ENCODE measurements at regions not wholly inside any gene's neighbourhood (a gene's known extent, or its start where the extent isn't known, plus 50 kb on each side); places are given as distances from the start of the nearest gene placed in this dataset.
A peak's percentile ranks its signal among the peaks of the same experiment; 100 is the strongest.

DNA sequence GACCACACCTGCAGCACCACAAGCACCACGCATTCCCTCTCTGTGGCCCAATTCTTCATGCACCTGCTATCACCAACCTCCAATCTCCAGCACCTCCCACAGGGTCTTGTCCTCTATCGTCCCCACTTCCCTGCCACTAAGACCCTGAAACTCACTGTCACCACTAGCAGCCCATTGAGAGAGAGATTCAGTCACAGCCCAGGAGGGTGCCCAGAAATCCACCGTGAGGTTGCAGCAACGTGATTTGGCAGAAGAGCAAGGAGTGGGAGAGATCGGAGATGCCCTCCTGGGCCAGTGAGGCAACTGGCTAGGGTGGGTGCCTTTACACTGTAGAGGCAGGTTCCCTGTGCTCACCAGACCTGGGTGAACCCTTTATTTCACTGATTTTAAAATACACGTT lies 90.1 kb downstream of the ANKRD60 start:
- Histone ChIP-seq H3K4me3 (ENCODE audit: extremely low read depth, insufficient read depth, low read length, poor library complexity, severe bottlenecking) (no peak overlapping the region), H3K4me1 (ENCODE audit: control insufficient read depth, insufficient read depth, low read length, poor library complexity, severe bottlenecking) (no peaks in the 10 kb centered on the region), H3K9me3 (ENCODE audit: control insufficient read depth, low read length) (no peaks in the 10 kb centered on the region), H3K27ac (ENCODE audit: low read depth, low read length, severe bottlenecking) (no peak overlapping the region), H3K36me3 (ENCODE audit: control insufficient read depth, insufficient read depth, low read length) (no peaks in the 10 kb centered on the region)
- WGBS, 2 experiments (ENCODE audit: insufficient coverage in 2 of 2), result 74 to 89% methylated on average over 5 of the region's 6 CpGs

DNA sequence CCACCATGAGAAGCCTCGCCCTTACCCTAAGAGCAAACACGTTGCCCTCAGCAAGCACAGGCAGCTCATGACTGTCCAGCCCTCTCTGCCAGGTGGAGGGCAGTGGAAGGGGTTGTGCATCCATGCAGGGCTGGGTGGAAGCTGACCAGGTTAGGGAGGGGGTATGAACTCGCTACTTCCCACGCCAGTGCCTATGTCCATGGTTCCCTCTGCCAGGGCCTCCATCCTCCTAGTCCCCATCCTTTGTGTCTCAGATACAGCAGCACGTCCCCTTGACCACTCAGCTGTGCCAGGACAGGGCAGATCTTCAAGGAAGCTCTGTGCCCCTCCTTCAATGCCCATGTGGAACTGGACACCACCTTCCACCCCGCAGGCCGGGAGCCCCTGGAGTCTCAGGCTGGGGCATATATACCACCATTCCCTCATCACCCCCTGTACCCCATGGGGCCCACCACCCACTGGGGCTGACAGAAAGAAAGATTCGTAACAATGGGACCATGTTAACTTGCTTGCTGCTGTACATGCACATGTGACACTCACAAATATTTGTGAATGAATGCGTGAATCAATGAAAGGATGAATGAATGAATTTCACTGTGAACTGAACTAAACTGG lies 90.7 kb downstream of the ANKRD60 start:
- 91 to 99% methylated on average over 8 to 9 of the region's 9 CpGs for WGBS, 2 experiments (ENCODE audit: insufficient coverage in 2 of 2)
- Histone ChIP-seq H3K9me3 (ENCODE audit: control insufficient read depth, low read length) (no peaks in the 10 kb centered on the region), H3K4me3 (ENCODE audit: extremely low read depth, insufficient read depth, low read length, poor library complexity, severe bottlenecking) (no peak overlapping the region), H3K36me3 (ENCODE audit: control insufficient read depth, insufficient read depth, low read length) (no peaks in the 10 kb centered on the region), H3K4me1 (ENCODE audit: control insufficient read depth, insufficient read depth, low read length, poor library complexity, severe bottlenecking) (no peaks in the 10 kb centered on the region), H3K27ac (ENCODE audit: low read depth, low read length, severe bottlenecking) (no peak overlapping the region)

DNA sequence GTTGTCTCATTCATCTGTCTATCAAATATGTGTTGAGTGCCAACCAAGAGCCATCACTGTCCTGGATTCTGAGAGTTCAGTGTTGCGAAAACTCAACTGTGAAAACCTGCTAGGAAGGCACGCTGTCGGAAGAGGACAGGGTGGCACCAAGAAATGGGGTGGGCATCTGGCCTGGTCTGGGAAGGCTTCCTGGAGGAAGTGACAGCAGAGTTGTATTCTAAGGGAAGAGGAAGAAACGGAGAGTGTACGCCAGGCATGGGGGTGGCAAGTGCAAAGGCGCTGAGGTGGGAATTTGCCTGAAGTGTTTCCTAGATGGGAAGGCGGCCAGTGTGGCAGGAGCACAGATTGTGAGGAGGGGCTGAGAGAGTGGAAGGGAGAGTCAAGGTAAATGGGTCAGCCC lies 91.2 kb downstream of the ANKRD60 start:
- H3K4me1 ChIP-seq (ENCODE audit: control insufficient read depth, insufficient read depth, low read length, poor library complexity, severe bottlenecking), result no peaks in the 10 kb centered on the region
- no peak overlapping the region for H3K27ac ChIP-seq (ENCODE audit: low read depth, low read length, severe bottlenecking)
- no peaks in the 10 kb centered on the region for H3K9me3 ChIP-seq (ENCODE audit: control insufficient read depth, low read length)
- WGBS, 2 experiments (ENCODE audit: insufficient coverage in 2 of 2), result 92 to 97% methylated on average over 7 of the region's 7 CpGs
- H3K4me3 ChIP-seq (ENCODE audit: extremely low read depth, insufficient read depth, low read length, poor library complexity, severe bottlenecking), result no peak overlapping the region
- no peaks in the 10 kb centered on the region for H3K36me3 ChIP-seq (ENCODE audit: control insufficient read depth, insufficient read depth, low read length)

DNA sequence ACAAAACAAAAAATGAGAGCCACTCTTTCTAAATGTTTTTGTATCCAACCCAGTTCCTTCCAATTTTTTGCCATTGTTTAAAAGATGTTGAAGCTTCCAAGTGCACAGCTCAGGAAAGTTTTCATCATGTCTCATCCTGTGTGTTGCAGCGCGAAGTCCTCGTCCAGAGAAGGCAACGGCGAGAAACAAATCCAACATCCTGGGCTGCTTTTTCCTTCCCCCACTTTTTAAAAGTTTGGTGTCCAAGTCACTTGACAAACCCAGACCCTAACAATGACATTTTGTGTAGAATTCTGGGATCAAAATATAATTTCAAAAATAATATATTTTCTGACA lies 92.3 kb downstream of the ANKRD60 start:
- Histone ChIP-seq H3K36me3 (ENCODE audit: control insufficient read depth, insufficient read depth, low read length) (no peaks in the 10 kb centered on the region), H3K27ac (ENCODE audit: low read depth, low read length, severe bottlenecking) (no peak overlapping the region), H3K4me3 (ENCODE audit: extremely low read depth, insufficient read depth, low read length, poor library complexity, severe bottlenecking) (no peak overlapping the region), H3K9me3 (ENCODE audit: control insufficient read depth, low read length) (no peaks in the 10 kb centered on the region), H3K4me1 (ENCODE audit: control insufficient read depth, insufficient read depth, low read length, poor library complexity, severe bottlenecking) (peaks cover 7% of the 10 kb centered on the region)
- WGBS, 2 experiments (ENCODE audit: insufficient coverage in 2 of 2), result 93% methylated on average over 5 of the region's 5 CpGs; no CpG with 5 or more reads in 1 of the 2 experiments

DNA sequence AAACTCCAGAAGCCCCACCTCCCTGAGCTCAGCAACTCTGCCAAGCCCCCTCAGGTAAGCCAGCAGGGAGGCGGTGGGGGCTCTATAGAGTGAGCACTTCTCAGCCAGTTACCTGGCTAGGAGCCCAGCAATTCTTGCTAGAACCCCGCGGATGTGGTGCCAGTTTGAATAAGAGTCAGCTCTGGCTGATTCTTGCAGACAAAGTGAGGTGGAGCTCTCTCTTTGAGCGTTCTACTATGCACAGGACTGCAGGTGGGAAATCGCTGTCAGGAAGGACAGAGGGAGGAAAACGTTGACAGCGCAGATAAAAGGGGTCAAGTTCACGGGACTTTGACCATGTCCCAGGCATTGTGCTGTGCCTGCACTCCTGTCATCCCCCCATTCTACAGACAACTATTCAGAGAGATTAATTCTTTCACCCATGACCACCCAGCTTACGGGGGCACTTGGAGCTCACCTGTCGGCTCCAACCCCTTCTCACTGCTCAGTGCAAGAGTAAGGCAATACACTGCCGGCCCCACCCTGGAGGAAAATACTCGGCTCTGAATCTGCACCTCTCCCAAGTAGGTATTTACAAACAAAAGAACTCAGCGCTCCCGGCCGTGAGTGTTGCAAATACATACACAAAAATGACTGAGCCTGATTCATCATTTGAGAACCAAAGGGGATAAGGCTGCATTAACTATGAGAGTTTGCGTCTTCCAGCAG lies 92.9 kb downstream of the ANKRD60 start:
- no peak overlapping the region for H3K4me3 ChIP-seq (ENCODE audit: extremely low read depth, insufficient read depth, low read length, poor library complexity, severe bottlenecking)
- no peak overlapping the region for H3K27ac ChIP-seq (ENCODE audit: low read depth, low read length, severe bottlenecking)
- H3K9me3 ChIP-seq (ENCODE audit: control insufficient read depth, low read length), result no peaks in the 10 kb centered on the region
- peaks cover 12% of the 10 kb centered on the region for H3K4me1 ChIP-seq (ENCODE audit: control insufficient read depth, insufficient read depth, low read length, poor library complexity, severe bottlenecking)
- 54 to 62% methylated on average over 13 to 14 of the region's 16 CpGs for WGBS, 2 experiments (ENCODE audit: insufficient coverage in 2 of 2)
- H3K36me3 ChIP-seq (ENCODE audit: control insufficient read depth, insufficient read depth, low read length), result no peaks in the 10 kb centered on the region

DNA sequence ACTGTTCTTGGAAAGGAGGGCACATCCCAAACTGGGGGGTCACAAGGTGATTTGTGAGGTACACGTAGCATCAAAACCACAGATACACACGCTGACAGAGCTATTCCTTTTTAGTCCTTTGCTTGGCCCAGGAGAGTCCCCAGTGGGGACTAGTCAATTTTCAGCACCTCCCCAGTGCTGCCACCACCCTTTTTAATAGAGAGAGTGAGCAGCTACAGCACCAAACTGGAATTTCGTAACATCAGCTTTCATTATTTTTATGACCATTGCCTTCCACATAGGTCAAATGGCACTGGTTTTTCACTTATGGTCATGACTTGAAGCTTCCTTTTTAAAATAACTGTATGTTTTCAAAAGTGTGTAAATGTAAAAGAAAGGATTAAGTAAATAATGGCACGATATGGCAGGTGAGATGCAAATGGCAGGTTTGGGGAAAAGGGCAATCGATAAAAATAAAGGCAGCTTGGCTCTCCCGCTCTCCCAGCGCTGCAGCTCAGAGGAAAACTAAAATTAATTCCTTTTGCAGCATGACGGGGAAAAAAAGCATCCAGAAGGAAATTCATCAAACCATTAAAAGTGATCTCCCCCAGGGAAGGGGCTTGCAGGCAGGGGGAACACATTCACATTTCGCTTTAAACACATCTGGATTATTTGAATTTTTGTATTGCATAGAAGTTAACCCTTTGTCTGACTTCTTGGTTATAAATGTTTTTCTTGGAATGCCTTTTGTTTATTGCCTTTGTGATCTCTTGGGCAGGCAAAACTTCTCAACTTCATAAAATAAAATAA lies 95.2 kb downstream of the ANKRD60 start:
- Histone ChIP-seq H3K9me3 (ENCODE audit: control insufficient read depth, low read length) (no peaks in the 10 kb centered on the region), H3K4me3 (ENCODE audit: extremely low read depth, insufficient read depth, low read length, poor library complexity, severe bottlenecking) (no peak overlapping the region)
- WGBS, 2 experiments (ENCODE audit: insufficient coverage in 2 of 2), result 90 to 91% methylated on average over 6 of the region's 9 CpGs

DNA sequence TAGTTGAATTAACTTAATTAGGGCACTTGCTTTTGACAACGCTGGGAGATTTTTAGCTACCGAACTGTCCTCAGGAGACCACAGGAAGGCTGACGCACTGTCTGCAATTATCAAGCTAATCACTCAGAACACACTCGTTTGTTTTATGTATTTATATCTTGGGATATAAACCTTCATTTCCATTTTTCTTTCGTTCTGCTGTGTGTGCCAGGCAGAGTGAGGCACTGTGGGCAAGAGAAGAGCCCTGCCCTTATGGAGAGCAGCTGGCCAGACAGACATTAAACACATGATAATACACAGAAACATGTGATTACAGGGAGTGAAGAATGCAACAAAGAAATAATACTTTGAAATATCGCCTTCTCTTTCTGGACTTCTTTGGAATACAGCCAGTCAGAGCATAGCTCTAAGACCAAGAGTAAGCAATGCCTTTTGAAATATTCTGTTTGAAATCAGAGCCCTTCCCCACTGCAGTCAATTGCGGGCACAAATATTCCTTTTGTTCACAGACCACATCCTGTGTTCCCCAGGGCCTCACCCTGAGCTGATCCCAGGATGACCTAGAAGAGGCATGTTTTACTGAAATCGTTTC lies 96.8 kb downstream of the ANKRD60 start:
- 26 to 53% methylated on average over 3 to 5 of the region's 8 CpGs for WGBS, 2 experiments (ENCODE audit: insufficient coverage in 2 of 2)
- Histone ChIP-seq H3K27ac (ENCODE audit: low read depth, low read length, severe bottlenecking) (peak overlapping the region; percentile 73), H3K4me3 (ENCODE audit: extremely low read depth, insufficient read depth, low read length, poor library complexity, severe bottlenecking) (no peak overlapping the region), H3K4me1 (ENCODE audit: control insufficient read depth, insufficient read depth, low read length, poor library complexity, severe bottlenecking) (peaks cover 18% of the 10 kb centered on the region), H3K9me3 (ENCODE audit: control insufficient read depth, low read length) (no peaks in the 10 kb centered on the region), H3K36me3 (ENCODE audit: control insufficient read depth, insufficient read depth, low read length) (no peaks in the 10 kb centered on the region)

More for the DNA sequence above, 95.2 kb downstream of the ANKRD60 start:
- no peaks in the 10 kb centered on the region for H3K36me3 ChIP-seq (ENCODE audit: control insufficient read depth, insufficient read depth, low read length)
- no peak overlapping the region for H3K27ac ChIP-seq (ENCODE audit: low read depth, low read length, severe bottlenecking)
- peaks cover 18% of the 10 kb centered on the region for H3K4me1 ChIP-seq (ENCODE audit: control insufficient read depth, insufficient read depth, low read length, poor library complexity, severe bottlenecking)

DNA sequence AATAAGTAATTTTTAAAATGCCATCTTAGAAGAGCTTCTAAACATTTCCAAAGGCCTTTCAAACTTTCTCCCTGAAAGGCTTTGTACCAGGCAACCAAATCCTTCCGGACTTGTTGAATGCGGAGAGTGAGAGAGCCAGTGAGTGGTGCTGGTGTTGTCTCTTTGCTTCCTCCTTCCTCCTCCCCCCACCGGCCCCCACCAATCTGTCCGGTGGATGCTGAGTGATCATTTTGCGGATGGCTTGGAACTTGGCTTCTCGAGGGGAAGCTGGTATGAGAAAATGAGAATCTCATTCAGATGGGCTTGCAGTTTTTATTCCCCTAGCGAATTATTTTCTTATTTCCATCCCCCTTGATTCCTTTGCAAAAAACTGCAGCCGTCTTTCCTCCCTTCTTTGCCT lies 97.3 kb downstream of the ANKRD60 start:
- peak overlapping the region; percentile 73 for H3K27ac ChIP-seq (ENCODE audit: low read depth, low read length, severe bottlenecking)
- WGBS, 2 experiments (ENCODE audit: insufficient coverage in 2 of 2), result no CpG with 5 or more reads among the region's 8 CpGs
- H3K36me3 ChIP-seq (ENCODE audit: control insufficient read depth, insufficient read depth, low read length), result no peaks in the 10 kb centered on the region
- H3K4me3 ChIP-seq (ENCODE audit: extremely low read depth, insufficient read depth, low read length, poor library complexity, severe bottlenecking), result no peak overlapping the region
- H3K9me3 ChIP-seq (ENCODE audit: control insufficient read depth, low read length), result no peaks in the 10 kb centered on the region
- peaks cover 18% of the 10 kb centered on the region for H3K4me1 ChIP-seq (ENCODE audit: control insufficient read depth, insufficient read depth, low read length, poor library complexity, severe bottlenecking)

DNA sequence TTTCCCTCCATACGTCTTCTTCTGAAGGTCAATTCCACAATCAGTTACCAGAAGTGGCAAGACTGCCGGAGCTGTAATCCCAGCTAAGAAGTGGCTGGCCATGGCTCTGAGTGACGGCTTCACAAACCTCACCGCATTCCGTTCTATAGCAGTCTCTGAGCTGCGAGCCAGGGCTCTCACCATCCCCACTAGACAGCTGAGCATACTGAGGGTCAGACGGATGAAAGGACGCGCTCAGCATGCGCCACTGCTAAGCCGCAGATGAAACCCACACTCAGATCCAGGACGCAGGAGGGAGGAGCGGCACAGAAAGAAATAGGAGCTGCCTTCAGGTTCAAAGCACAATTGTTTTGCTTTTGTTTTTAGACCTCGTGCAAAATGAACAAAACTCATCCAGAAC lies 97.9 kb downstream of the ANKRD60 start:
- Histone ChIP-seq H3K27ac (ENCODE audit: low read depth, low read length, severe bottlenecking) (no peak overlapping the region), H3K36me3 (ENCODE audit: control insufficient read depth, insufficient read depth, low read length) (no peaks in the 10 kb centered on the region), H3K4me3 (ENCODE audit: extremely low read depth, insufficient read depth, low read length, poor library complexity, severe bottlenecking) (no peak overlapping the region), H3K4me1 (ENCODE audit: control insufficient read depth, insufficient read depth, low read length, poor library complexity, severe bottlenecking) (peaks cover 18% of the 10 kb centered on the region), H3K9me3 (ENCODE audit: control insufficient read depth, low read length) (no peaks in the 10 kb centered on the region)
- WGBS, 2 experiments (ENCODE audit: insufficient coverage in 2 of 2), result 72 to 76% methylated on average over 12 to 13 of the region's 14 CpGs

DNA sequence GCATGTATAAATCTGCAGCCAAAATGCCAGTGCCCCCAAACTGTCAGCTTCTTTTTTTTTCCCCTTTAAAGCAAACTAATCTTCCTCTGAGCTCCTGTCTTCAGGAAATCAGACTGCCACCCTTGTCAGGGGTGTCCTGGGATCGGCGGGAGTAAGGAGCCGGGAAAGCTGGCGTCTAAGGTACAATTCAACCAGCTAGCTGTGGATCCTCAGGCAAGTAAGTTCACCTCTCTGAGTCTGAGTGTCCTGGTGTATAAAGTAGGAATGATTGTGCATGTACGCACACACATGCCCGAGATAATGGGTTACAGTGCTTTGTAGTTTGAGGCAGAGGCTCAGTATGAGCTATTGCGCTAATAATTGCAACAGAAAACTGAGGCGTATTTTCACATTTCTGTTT lies 98.3 kb downstream of the ANKRD60 start:
- no peaks in the 10 kb centered on the region for H3K36me3 ChIP-seq (ENCODE audit: control insufficient read depth, insufficient read depth, low read length)
- H3K27ac ChIP-seq (ENCODE audit: low read depth, low read length, severe bottlenecking), result no peak overlapping the region
- WGBS, 2 experiments (ENCODE audit: insufficient coverage in 2 of 2), result 88 to 97% methylated on average over 6 to 8 of the region's 8 CpGs
- no peak overlapping the region for H3K4me3 ChIP-seq (ENCODE audit: extremely low read depth, insufficient read depth, low read length, poor library complexity, severe bottlenecking)
- no peaks in the 10 kb centered on the region for H3K9me3 ChIP-seq (ENCODE audit: control insufficient read depth, low read length)
- H3K4me1 ChIP-seq (ENCODE audit: control insufficient read depth, insufficient read depth, low read length, poor library complexity, severe bottlenecking), result peaks cover 18% of the 10 kb centered on the region
